Left renal pelvis (tissue), 4 donors: ENCODE measurements at regions not wholly inside any gene's neighbourhood (a gene's known extent, or its start where the extent isn't known, plus 50 kb on each side); places are given as distances from the start of the nearest gene placed in this dataset.

Experiments
- DNase-seq, 4 donors: peaks; one replicate each; pipeline ENCODE4 v3.0.0-alpha.2; 2013; ENCODE audit warnings: low read depth in 4 of 4, low spot score in 3 of 4

DNA sequence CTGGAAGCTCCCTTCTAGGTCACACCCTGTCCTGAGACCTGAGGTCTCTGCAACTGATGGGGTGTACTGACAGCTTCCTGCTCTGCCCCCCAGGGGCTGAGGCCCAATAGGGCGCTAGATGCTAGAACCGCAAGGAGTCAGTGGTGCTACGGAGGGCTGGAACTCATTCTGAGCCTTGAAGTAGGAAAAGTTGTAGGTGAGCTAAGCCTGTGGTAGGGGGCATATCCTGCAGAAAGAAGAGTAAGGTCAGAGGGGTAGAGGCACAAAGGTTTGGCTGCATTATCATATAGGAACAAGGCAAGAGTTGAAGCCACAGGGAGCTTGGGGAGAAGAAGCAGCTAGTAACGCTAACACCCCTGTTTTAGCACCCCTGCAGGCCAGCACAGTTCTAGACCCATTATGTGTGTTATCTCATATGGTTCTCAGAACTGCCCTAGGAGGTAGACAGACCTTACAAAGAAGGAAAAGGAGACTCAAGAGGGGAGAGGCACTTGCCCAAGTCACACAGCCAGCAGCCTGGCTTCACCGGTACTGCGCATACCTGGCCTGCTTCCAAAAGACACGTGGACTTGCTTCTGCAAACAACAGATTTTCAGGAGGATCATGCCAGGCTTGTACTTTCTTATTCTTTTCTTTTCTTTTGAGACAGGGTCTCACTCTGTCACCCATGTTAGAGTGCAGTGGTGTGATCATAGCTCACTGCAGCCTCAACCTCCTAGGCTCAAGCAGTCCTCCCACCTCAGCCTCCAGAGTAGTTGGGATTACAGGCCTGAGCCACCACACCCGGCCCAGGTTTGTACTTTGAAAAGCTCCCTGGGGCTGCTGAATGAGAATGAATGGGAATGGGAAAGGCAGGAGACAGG lies 156.1 kb downstream of the MRPL14 start:
- DNase-seq = no peak

DNA sequence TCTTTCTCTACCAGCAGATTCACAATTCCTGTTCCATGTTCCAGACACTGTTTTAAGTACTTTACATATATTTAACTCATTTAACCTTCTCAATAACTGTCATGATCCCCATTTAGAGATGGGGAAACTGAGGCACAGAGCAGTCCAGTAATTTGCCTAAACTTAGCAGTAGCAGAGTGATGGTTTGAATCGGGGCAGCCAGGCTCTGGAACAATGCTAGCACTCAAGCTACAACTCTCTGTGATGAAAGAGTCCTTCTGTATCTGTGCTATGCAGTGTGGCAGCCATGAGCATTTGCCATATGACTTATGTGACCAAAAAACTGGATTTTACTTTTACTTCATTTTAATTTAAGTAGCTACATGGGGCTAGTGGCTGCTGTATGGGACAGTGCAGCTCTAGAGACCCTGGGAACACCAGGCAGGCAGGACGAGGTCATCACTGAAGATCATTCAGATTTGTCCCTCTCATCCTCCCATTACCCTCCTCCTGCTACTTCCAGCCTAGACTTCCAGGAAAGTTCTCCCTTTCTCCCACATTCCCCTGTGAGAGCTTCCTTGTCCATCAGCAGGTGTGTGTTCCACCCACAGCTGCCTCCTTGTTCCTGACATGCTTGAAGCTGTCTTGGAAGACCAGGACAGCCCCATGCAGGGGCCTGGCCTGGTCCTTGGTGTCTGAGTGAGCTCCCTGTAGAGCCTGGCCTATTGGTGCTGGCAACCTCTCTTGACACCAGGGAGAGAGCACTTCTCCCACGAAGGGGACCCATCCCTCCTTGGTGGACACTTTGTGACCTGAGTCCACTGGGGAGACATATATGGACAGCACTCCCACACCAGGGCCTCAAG lies 157.0 kb downstream of the MRPL14 start:
- DNase-seq = no peak

DNA sequence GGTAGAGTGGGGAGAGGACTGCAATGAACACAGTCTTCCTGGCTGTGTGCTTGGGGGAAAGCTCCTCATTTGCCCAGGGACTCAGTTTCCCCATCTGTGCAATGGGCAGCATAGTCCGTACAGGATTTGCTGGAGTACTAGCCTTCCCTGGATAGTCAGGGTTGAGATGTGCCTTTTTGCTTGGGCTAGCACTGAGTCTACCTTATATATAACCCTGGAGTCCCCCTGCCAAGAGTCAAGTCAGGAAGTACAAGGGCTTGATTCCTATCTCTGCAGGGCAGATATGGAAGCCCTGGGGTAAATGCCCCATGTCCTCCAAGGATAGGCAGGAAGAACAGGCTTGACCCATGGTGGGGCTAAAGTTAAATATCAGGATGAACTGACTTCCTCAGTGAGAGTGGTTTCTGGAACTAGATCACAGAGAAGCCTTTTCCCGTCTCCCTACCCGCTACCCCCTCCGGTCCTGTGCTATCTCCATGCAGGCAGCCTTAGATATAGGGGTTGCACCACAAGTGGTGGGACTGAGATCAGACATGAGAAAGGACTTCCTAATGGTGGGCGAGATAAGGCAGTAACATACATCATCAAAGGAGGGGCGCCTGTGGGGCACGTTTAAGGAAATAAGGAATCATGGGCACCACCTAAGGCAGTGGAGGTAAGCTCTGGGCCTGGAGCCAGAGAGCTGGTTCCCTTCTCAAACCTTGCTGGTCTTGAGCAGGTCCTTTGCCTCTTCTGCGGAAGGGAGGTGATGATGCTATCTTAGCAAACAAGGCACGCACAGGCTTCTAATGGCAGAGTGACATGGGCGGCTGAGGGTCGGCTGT lies 157.9 kb downstream of the MRPL14 start:
- DNase-seq = no peak

DNA sequence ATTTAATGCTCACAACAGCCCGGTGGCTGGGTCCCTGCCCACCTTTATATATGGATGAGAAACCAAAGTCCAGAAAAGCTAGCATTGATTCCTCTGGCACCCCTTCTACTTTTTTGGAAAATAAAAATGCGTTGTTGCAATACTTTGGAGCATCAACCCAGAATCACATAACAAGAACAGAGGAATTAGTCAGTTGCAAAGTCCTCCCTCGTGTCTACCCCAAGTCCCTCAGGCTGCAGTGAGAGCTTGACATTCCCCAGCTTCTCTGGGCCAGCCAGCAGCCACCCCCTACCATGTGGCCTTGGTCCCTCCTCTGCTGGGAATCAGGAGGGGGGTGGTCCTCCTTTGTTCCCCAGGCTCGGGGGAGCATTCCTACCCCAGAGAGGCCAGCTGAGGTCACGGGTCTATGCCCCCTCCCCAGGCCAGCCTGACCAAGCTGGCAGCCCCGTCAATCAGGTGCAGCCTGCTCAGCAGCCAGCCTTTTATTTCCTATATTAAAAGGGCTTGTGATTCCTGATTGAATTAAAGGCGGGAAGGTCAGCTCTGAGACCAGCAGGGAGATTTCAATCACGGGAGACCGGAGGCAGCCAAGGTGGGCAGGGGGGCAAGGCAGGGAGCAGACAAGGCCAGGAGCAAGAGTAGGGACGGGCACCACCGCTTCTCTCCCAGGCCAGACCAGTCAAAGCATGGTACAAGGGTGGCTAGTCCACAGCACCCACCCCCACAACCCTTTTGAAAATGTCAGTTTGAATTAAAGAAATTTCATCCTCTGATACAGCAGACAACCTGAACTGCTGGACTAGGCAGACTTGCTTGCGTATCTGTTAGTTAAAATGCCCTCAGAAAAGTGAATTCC lies 158.9 kb downstream of the MRPL14 start:
- no peak for DNase-seq

DNA sequence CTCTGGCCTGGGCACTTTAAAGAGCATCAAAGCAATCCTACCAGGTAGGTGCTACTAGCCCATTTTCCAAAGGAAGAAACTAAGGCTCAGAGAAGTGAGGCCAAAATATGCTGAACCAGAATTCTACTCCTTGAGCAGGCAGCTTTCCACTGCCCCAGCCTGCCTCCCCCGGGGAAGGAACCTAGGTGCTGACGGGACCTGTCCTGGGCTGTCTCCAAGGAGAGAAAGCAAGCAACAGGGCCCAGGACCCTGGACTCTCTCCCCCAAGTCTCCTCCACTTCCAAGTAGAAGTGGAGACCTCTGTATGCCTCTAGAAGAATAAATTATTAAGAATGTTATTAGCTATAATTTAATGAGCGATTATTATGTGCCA lies 159.5 kb downstream of the MRPL14 start:
- DNase-seq = no peak

DNA sequence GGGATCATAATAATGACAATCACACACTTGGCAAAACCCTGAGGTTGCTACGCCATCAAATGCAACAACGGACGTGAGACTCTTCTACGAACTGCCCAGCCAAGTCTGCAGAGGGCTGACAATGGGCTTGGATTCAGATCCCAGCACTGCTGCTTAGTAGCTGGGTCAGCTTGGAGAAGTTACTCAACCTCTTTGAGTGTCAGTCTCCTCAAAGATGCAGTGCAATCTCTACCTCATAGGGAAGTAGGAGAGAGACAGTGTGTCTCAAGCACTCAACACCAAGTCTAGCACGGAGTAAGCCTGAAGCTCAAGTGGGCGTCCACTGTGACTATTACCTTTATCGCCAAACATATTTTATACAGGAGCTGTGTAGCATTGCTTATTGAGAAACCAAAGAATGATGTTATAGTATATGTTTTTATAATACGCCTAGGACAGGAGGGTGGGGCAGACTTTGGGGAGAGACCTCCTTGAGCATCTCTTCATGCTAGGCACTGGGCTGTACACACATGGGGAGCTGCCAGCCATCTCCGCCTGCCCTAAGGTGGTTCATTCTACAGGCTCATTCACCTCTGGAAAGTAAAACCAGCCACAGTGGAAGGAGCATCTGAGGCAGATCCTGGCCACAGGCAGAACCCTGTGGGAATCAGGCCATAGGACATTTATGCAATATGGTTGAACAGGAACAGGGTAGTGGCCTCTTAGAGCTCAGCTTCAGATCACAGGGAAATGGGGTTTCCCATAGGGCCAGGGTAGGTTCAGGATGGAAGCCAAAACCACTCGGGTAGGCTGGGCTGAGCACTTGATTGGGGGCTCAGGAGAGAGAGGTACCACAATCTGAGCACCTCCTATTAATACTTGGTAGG lies 160.2 kb downstream of the MRPL14 start:
- DNase-seq = no peak

DNA sequence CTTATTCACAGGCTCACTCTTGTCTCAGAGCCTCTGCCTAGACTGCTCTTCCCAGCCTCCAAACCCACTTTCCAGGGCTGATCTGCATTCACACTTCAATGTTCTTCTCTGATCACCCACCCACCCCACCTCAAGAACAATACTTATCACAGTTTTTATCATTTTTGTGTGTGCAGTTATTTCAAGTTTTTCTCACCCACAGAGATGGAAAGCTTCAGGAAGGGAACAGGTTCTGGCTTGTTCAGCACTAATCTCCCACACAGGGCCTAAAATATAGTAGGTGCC lies 160.9 kb downstream of the MRPL14 start:
- DNase-seq = no peak

DNA sequence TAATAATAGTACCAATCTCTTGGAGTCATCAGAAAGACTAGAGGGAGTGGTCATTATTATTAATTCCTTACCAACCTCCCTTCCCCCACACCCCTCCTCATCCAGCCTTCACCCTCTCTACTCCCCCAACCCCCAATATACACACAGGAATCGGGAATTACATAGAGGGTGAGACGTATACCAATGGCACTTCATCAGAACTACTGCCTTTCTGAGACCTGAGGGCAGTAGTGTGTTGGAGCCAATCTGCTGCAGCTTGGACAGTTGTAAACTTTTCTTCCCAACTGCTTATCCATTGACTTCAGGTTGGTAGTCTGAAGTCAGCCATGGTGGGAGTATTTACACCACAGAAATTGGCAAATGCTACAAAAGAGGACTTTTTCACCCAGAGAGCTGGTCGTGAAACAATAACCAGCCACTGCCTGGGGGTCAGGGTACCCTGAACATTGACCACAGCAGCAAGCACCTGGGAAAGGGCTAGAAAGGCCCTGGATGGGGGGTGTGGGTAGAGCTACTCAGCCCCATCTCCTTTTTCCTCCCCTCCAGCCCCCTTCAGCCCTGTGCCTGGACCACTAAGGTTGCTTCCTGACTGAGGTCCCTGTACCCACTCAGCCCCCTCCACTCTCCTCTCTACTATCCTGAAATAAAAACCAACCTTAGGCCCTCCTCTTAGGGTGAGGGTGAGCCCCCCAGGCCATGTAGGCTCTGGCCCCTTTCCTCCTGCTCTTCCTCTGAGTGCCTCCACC lies 161.5 kb downstream of the MRPL14 start:
- no peak for DNase-seq

DNA sequence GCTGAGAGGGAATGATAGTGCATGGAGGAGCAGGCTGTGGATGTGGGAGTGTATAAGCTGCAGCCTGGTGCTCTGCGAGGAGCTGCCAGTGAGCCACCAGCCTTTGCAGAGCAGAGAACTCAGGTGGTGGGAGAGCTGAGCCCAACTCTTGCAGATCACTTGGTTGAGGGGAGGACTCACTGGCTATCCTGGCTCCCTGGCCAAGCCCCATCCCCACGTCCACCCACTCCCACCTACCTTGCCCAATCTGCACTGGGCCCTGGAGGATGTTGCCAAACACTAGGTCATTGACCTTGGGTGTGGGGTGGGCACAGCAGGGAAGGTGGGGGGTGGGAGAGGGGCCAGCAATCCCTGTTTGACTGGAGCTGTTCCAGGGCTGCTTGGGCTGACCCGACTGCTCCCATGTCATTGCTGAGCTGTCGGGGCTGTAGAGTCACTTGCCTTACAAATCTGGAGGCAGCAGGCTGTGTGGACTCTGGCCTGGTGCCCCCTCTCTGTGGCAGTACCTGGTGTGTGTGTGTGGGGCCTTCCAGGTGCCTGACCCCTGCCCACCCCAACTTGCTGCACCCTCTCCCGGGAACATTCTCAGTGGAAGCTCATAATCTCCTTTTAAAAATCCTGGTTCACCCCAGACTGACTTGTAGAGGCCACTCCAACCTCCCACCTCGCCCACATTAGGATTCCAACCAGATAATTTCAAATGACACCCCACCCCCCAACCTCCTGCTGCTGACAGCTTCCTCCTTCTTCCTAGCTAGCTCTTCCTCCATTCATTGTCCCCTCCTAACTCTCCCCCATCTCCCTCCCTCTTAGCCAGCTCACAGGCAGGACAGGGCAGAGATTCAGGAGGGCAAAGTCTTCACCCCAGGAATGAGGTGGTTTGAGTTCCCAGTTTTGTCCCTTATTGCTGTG lies 162.3 kb downstream of the MRPL14 start:
- no peak for DNase-seq

DNA sequence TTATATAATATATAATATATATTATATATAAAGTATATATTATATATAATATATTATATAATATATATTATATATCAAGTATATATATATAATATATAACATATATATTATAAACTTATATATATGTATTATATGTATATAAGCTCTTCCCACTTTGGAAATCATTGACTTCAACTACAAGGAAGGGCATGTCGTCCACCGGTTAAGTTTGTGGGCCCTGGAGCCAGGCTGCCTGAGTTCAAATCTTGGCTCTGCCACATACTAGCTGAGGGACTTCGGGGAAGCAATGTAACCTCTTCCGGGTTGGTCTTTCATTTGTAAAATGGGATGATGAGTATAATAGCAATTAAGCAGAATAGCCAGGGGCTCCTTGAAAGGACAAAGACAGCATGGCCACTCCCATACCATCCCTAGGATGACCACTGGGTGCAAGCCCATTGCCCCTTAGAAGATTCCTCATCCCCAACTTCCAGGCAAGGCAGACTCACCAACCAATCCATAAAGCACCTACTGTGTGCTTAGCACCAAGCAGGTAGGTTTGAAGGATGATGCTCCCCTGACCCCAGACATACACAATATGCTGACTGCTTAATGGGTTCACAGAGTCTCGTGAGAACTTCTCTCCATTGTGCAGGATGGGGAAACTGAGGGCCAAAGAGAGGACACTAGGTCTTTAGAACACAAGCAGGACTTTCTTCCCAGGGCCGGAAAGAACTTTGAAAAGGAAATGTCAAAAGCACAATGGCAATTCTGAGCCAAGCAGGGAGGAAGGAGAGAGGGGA lies 163.2 kb downstream of the MRPL14 start:
- no peak for DNase-seq

DNA sequence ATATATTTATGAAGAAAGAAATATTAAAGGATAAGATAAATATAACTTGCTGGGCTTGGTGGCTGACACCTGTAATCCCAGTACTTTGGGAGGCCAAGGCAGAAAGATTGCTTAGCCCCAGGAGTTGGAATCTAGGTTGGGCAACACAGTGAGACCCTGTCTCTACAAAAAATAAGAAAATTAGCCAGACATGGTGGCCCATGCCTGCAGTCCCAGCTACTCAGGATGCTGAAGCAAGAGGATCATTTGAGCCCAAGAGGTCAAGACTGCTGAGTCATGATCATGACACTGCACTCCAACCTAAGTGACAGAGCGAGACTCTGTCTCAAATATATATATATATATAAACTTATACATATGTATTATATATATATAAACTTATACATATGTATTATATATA lies 164.0 kb downstream of the MRPL14 start:
- no peak for DNase-seq

DNA sequence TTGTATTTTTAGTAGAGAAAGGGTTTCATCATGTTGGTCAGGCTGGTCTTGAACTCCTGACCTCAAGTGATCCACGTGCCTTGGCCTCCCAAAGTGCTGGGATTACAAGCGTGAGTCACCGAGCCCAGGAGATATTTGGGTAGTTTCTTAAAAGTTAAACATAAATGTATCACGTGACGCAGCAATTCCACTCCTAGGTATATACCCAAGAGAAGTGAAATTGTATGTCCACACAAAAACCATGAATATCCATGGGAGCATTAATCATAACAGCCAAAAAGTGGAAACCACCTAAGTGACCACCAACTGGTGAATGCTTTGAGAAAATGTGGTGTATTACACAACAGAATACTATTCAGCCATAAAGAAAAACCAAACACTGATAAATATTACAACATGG lies 164.8 kb downstream of the MRPL14 start:
- DNase-seq = no peak

DNA sequence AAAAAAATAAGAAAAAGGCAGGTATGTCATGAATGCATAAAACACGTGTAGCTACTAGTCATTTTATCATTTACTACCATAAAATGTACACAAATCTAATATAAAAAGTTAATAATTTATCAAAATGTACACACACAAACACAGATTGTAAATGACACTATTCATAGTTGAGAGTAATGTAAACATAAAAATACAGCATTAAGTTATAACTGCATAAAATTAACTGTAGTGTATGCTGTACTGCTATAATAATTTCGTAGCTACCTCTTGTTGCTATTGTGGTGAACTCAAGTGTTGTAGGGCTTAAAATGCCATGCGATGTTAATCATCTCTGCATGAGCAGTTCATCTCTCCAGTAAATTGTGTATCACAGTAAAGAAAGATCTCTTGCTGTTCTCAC lies 170.0 kb downstream of the MRPL14 start:
- DNase-seq = no peak

DNA sequence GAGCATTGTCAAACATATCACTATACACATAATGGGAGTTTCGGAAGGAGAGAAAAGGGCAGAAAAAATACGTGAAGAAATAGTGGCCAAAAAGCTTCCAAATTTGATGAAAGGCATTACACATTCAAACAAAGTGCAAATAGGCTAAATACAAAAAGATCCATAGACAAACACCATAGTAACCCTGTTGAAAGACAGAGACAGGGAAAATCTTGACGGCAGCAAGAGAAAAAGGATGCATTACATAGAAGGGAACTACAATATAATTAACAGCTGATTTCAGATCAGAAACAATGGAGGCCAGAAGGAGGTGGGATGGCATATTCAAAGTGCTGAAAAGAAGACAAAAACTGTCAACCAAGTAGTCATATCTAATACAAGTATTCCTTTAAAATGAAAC lies 170.8 kb downstream of the MRPL14 start:
- no peak for DNase-seq

DNA sequence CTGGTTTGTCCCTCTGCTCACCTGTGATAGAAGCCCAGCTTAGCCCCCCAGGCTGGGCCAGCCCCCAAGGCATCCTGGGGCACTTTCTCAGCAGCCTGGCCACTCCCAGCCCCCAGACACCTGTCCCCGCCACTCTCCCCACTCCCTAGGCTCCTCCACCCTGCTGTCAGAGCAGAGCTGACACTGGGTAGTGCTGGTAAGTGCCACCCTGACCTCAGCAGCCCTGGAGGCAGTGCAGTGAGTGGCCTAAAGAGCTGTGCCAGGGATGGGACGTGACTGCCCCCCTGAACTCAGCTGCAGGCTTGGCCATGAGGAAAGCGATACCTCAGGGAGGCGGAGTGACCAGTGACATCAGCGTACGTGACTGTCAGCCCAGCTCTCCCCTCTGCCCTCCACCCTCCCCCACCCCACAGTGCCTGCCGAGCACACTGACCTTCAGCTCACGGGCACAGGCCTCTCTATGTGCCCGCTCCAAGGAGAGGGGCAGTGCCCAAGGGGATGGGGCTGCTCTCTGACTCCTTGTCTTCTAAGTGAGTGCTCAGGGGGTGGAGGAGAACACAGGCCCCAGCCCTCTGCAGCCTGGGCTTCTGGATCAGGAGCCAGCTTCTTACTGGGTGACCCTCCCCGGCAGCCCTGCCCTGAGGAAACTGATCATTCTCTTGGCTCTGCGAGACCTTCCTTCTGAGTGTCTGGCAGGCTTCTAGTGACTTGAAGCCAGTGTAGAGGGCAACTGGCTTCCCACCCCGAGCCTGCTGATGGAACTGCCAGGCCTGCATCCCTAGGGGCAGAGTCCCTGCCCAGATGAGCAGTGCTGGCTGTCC lies 172.7 kb downstream of the MRPL14 start:
- DNase-seq = no peak

DNA sequence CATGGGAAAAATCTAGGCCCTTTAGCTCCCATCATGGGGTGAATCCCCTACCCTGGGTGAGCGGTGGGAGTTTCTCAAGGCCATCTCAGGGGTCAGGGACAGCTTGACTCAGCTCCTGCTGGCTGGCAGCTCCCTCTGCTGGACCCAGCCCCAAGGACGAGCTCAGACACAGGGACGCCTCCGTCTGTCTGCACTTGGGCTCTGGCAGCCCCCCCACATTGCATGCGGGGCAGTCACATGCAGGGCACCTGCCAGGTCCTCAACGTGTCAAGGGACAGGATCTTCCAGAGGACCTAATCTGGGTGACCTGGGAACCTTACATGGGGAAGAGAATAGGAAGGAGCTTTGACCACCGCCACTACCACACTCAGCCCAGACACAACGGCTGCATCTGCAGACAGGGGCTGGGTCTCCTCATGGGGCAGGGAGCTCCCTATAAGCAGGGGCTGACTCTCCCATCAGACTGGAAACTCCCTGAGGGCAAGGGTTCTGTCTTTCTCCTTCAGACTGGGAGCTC lies 173.4 kb downstream of the MRPL14 start:
- no peak for DNase-seq
